Loucy (cell line): ENCODE measurements at regions not wholly inside any gene's neighbourhood (a gene's known extent, or its start where the extent isn't known, plus 50 kb on each side); places are given as distances from the start of the nearest gene placed in this dataset.

Source experiments
- H2AFZ ChIP-seq: fragments of 200-600 bp; sonication (generic); 2 replicates; pipeline ENCODE4 v1.6.0; 2016; ENCODE audit warnings: antibody characterized with exemption, mild to moderate bottlenecking, low read length, moderate library complexity
- H3F3A ChIP-seq: fragments of 200-600 bp; 2 replicates; pipeline ENCODE4 v1.6.0; 2016; ENCODE audit warnings: antibody characterized with exemption, low read depth, mild to moderate bottlenecking
- H3K27me3 ChIP-seq: fragments of 200-600 bp; sonication (generic); 2 replicates; pipeline ENCODE4 v1.6.1; 2014; ENCODE audit warnings: low read length, mild to moderate bottlenecking; ENCODE audit not compliant: insufficient read depth, poor library complexity, severe bottlenecking
- H3K36me3 ChIP-seq: fragments of 200-600 bp; sonication (generic); 2 replicates; pipeline ENCODE4 v1.6.1; 2016; ENCODE audit warnings: low read length; ENCODE audit not compliant: insufficient read depth
- H3K4me1 ChIP-seq: fragments of 200-600 bp; sonication (generic); 2 replicates; pipeline ENCODE4 v1.5.1; 2014; ENCODE audit warnings: low read length, mild to moderate bottlenecking; ENCODE audit not compliant: insufficient read depth, poor library complexity, severe bottlenecking
- H3K4me2 ChIP-seq: fragments of 200-600 bp; sonication (generic); 2 replicates; pipeline ENCODE4 v1.6.0; 2014; ENCODE audit warnings: antibody characterized with exemption, low read length, low read depth, mild to moderate bottlenecking; ENCODE audit not compliant: poor library complexity, severe bottlenecking
- H3K4me3 ChIP-seq: fragments of 200-600 bp; sonication (generic); 2 replicates; pipeline ENCODE4 v1.5.1; 2014; ENCODE audit warnings: low read length, mild to moderate bottlenecking, mixed read lengths; ENCODE audit not compliant: poor library complexity, severe bottlenecking
- H3K79me2 ChIP-seq: fragments of 200-600 bp; sonication (generic); 2 replicates; pipeline ENCODE4 v1.6.1; 2014; ENCODE audit warnings: low read length; ENCODE audit not compliant: insufficient read depth
- H3K9ac ChIP-seq: fragments of 200-600 bp; sonication (generic); 2 replicates; pipeline ENCODE4 v1.6.0; 2014; ENCODE audit warnings: mild to moderate bottlenecking, low read depth, low read length, moderate library complexity; ENCODE audit not compliant: poor library complexity, severe bottlenecking
- H3K9me2 ChIP-seq: fragments of 200-600 bp; sonication (generic); replicated peaks from 2 replicates; pipeline ENCODE4 v1.6.1; 2016; ENCODE audit warnings: low read depth, low read length, mixed read lengths
- H3K9me3 ChIP-seq: fragments of 200-600 bp; sonication (generic); 2 replicates; pipeline ENCODE4 v1.6.1; 2014; ENCODE audit warnings: mild to moderate bottlenecking, antibody characterized with exemption, low read length, low read depth; ENCODE audit not compliant: insufficient read depth
- H4K20me1 ChIP-seq: fragments of 200-600 bp; sonication (generic); 2 replicates; pipeline ENCODE4 v1.6.0; 2014; ENCODE audit warnings: antibody characterized with exemption, low read length, mild to moderate bottlenecking; ENCODE audit not compliant: insufficient read depth, poor library complexity, severe bottlenecking
- EZH2phosphoT487 ChIP-seq: fragments of 200-600 bp; IDR thresholded peaks from 2 replicates; pipeline ENCODE4 v1.6.1; 2018; ENCODE audit warnings: antibody characterized with exemption, mild to moderate bottlenecking, moderate library complexity, borderline replicate concordance
- TF ChIP-seq, protein P1 (sequence below): fragments of 200-600 bp; sonication (generic); conservative IDR thresholded peaks from 2 replicates; pipeline ENCODE4 v1.5.1; 2014; ENCODE audit warnings: mild to moderate bottlenecking, antibody characterized with exemption, low read length

DNA sequence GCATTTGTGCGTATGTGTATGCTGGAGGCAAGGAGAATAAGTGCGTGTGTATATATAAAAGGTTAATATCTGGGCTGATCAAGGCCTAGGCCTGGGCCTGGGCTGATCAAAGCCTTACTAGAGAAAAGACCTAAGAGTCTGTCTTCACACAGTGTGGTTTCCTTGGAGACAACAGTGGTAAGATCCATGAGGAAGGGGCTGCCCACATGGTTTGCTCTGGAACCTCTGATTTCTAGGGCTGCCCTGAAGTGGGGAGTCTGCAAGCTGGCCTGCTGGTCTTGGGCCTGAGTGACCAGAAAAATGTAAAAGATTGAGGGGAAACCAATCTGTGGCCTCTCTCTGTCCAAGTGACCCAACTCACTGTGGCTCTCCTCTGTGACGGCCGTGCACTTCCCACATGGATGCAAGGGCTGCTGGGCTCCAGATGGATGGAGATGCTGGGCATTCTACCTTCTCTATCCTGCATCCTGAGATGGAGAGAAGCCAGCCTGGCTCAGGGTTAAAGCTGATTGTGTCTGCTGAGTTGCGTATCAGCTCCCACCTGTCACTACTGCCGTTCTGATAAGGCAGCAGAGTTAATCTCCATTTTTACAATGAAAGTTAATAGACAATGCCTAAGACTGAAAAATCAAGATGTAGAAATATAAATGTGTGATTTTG is 90.3 kb upstream of the NXT1 start:
- Histone ChIP-seq H2AFZ (no peak overlapping the region), H3K36me3 (no peaks in the 10 kb centered on the region), H3K9me3 (peaks cover 3% of the 10 kb centered on the region; the same call in 1 of the 2 replicates), H3K79me2 (no peaks in the 10 kb centered on the region), H3K27me3 (no peaks in the 10 kb centered on the region), H3K4me3 (no peak overlapping the region), H3K9ac (no peak overlapping the region), H4K20me1 (no peaks in the 10 kb centered on the region), H3K4me2 (no peak overlapping the region), H3F3A (no peaks in the 10 kb centered on the region), H3K4me1 (peaks cover 22% of the 10 kb centered on the region), H3K9me2 (no peaks in the 10 kb centered on the region)
- TF ChIP-seq, protein P1, sequence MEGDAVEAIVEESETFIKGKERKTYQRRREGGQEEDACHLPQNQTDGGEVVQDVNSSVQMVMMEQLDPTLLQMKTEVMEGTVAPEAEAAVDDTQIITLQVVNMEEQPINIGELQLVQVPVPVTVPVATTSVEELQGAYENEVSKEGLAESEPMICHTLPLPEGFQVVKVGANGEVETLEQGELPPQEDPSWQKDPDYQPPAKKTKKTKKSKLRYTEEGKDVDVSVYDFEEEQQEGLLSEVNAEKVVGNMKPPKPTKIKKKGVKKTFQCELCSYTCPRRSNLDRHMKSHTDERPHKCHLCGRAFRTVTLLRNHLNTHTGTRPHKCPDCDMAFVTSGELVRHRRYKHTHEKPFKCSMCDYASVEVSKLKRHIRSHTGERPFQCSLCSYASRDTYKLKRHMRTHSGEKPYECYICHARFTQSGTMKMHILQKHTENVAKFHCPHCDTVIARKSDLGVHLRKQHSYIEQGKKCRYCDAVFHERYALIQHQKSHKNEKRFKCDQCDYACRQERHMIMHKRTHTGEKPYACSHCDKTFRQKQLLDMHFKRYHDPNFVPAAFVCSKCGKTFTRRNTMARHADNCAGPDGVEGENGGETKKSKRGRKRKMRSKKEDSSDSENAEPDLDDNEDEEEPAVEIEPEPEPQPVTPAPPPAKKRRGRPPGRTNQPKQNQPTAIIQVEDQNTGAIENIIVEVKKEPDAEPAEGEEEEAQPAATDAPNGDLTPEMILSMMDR = no peak
- no peak for TF ChIP-seq EZH2phosphoT487

DNA sequence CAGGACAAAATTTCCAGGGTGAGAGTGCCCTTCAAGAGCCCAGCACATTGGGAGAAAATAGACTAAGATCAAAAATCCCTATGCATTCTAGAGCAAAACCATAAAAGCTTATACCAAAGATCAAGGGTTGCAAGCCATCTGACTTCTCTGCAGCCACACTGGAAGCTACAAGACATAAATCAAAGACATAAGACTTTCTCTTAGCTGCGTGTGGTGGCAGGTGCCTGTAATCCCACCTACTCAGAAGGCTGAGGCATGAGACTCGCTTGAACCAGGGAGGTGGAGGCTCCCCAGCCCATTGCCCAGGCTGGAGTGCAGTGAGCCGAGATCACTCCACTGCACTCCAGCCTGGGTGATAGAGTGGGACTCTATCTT is 91.9 kb upstream of the NXT1 start:
- Histone ChIP-seq H3K36me3 (no peaks in the 10 kb centered on the region), H3K27me3 (no peaks in the 10 kb centered on the region), H4K20me1 (no peaks in the 10 kb centered on the region), H3K9ac (peak overlapping the region; percentile 13), H3K4me2 (peak overlapping the region; percentile 57), H3F3A (no peaks in the 10 kb centered on the region), H2AFZ (peak overlapping the region; percentile 24; the same call in 1 of the 2 replicates), H3K4me3 (no peak overlapping the region), H3K79me2 (no peaks in the 10 kb centered on the region), H3K9me3 (peaks cover 3% of the 10 kb centered on the region; the same call in 1 of the 2 replicates), H3K4me1 (peaks cover 22% of the 10 kb centered on the region), H3K9me2 (no peaks in the 10 kb centered on the region)
- TF ChIP-seq EZH2phosphoT487 = no peak
- TF ChIP-seq, protein P1 = no peak

- Histone ChIP-seq H3K36me3 (no peaks in the 10 kb centered on the region), H3K4me1 (peaks cover 22% of the 10 kb centered on the region), H3K79me2 (no peaks in the 10 kb centered on the region), H3K27me3 (no peaks in the 10 kb centered on the region), H4K20me1 (no peaks in the 10 kb centered on the region), H3K9me3 (no peaks in the 10 kb centered on the region), H3K9ac (peak overlapping the region; percentile 13), H2AFZ (peak overlapping the region; percentile 24; the same call in 1 of the 2 replicates), H3K4me3 (no peak overlapping the region), H3F3A (no peaks in the 10 kb centered on the region), H3K4me2 (peak overlapping the region; percentile 57), H3K9me2 (no peaks in the 10 kb centered on the region)
- no peak for TF ChIP-seq EZH2phosphoT487
- TF ChIP-seq, protein P1 = no peak
Measured at GRCh38 chr20:23257848-23258746, 92.5 kb upstream of the NXT1 start.
